Loucy (cell line): ENCODE measurements at regions not wholly inside any gene's neighbourhood (a gene's known extent, or its start where the extent isn't known, plus 50 kb on each side); places are given as distances from the start of the nearest gene placed in this dataset.
A peak's percentile ranks its signal among the peaks of the same experiment; 100 is the strongest.

Experiments used
- H2AFZ ChIP-seq: fragments of 200-600 bp; sonication (generic); 2 replicates; pipeline ENCODE4 v1.6.0; 2016; ENCODE audit warnings: antibody characterized with exemption, mild to moderate bottlenecking, low read length, moderate library complexity
- H3F3A ChIP-seq: fragments of 200-600 bp; 2 replicates; pipeline ENCODE4 v1.6.0; 2016; ENCODE audit warnings: antibody characterized with exemption, low read depth, mild to moderate bottlenecking
- H3K27me3 ChIP-seq: fragments of 200-600 bp; sonication (generic); 2 replicates; pipeline ENCODE4 v1.6.1; 2014; ENCODE audit warnings: low read length, mild to moderate bottlenecking; ENCODE audit not compliant: insufficient read depth, poor library complexity, severe bottlenecking
- H3K36me3 ChIP-seq: fragments of 200-600 bp; sonication (generic); 2 replicates; pipeline ENCODE4 v1.6.1; 2016; ENCODE audit warnings: low read length; ENCODE audit not compliant: insufficient read depth
- H3K4me1 ChIP-seq: fragments of 200-600 bp; sonication (generic); 2 replicates; pipeline ENCODE4 v1.5.1; 2014; ENCODE audit warnings: low read length, mild to moderate bottlenecking; ENCODE audit not compliant: insufficient read depth, poor library complexity, severe bottlenecking
- H3K4me2 ChIP-seq: fragments of 200-600 bp; sonication (generic); 2 replicates; pipeline ENCODE4 v1.6.0; 2014; ENCODE audit warnings: antibody characterized with exemption, low read length, low read depth, mild to moderate bottlenecking; ENCODE audit not compliant: poor library complexity, severe bottlenecking
- H3K4me3 ChIP-seq: fragments of 200-600 bp; sonication (generic); 2 replicates; pipeline ENCODE4 v1.5.1; 2014; ENCODE audit warnings: low read length, mild to moderate bottlenecking, mixed read lengths; ENCODE audit not compliant: poor library complexity, severe bottlenecking
- H3K79me2 ChIP-seq: fragments of 200-600 bp; sonication (generic); 2 replicates; pipeline ENCODE4 v1.6.1; 2014; ENCODE audit warnings: low read length; ENCODE audit not compliant: insufficient read depth
- H3K9ac ChIP-seq: fragments of 200-600 bp; sonication (generic); 2 replicates; pipeline ENCODE4 v1.6.0; 2014; ENCODE audit warnings: mild to moderate bottlenecking, low read depth, low read length, moderate library complexity; ENCODE audit not compliant: poor library complexity, severe bottlenecking
- H3K9me2 ChIP-seq: fragments of 200-600 bp; sonication (generic); replicated peaks from 2 replicates; pipeline ENCODE4 v1.6.1; 2016; ENCODE audit warnings: low read depth, low read length, mixed read lengths
- H3K9me3 ChIP-seq: fragments of 200-600 bp; sonication (generic); 2 replicates; pipeline ENCODE4 v1.6.1; 2014; ENCODE audit warnings: mild to moderate bottlenecking, antibody characterized with exemption, low read length, low read depth; ENCODE audit not compliant: insufficient read depth
- H4K20me1 ChIP-seq: fragments of 200-600 bp; sonication (generic); 2 replicates; pipeline ENCODE4 v1.6.0; 2014; ENCODE audit warnings: antibody characterized with exemption, low read length, mild to moderate bottlenecking; ENCODE audit not compliant: insufficient read depth, poor library complexity, severe bottlenecking
- CTCF ChIP-seq: fragments of 200-600 bp; sonication (generic); conservative IDR thresholded peaks from 2 replicates; pipeline ENCODE4 v1.5.1; 2014; ENCODE audit warnings: mild to moderate bottlenecking, antibody characterized with exemption, low read length
- EZH2phosphoT487 ChIP-seq: fragments of 200-600 bp; IDR thresholded peaks from 2 replicates; pipeline ENCODE4 v1.6.1; 2018; ENCODE audit warnings: antibody characterized with exemption, mild to moderate bottlenecking, moderate library complexity, borderline replicate concordance

GRCh38 chr3:81244231-81244630 is 517.2 kb downstream of the GBE1 start:
- no peak overlapping the region for H3K9ac ChIP-seq
- H3K36me3 ChIP-seq: no peaks in the 10 kb centered on the region
- H3K4me1 ChIP-seq: no peaks in the 10 kb centered on the region
- H3K4me3 ChIP-seq: no peak overlapping the region
- H3K4me2 ChIP-seq: no peak overlapping the region
- no peaks in the 10 kb centered on the region for H3K9me2 ChIP-seq
- no peak overlapping the region for H2AFZ ChIP-seq
- no peaks in the 10 kb centered on the region for H3K9me3 ChIP-seq
- H3K27me3 ChIP-seq: no peaks in the 10 kb centered on the region
- no peak for TF ChIP-seq EZH2phosphoT487
- TF ChIP-seq CTCF: no peak
- H4K20me1 ChIP-seq: no peaks in the 10 kb centered on the region
- H3K79me2 ChIP-seq: no peaks in the 10 kb centered on the region
- no peaks in the 10 kb centered on the region for H3F3A ChIP-seq

GRCh38 chr3:81242871-81243270 is 518.6 kb downstream of the GBE1 start:
- Histone ChIP-seq H3K9me3 (no peaks in the 10 kb centered on the region), H3K27me3 (no peaks in the 10 kb centered on the region), H3K4me1 (no peaks in the 10 kb centered on the region), H3F3A (no peaks in the 10 kb centered on the region), H3K4me3 (no peak overlapping the region), H4K20me1 (no peaks in the 10 kb centered on the region), H3K9ac (no peak overlapping the region), H2AFZ (no peak overlapping the region), H3K9me2 (no peaks in the 10 kb centered on the region), H3K36me3 (no peaks in the 10 kb centered on the region), H3K4me2 (no peak overlapping the region), H3K79me2 (no peaks in the 10 kb centered on the region)
- TF ChIP-seq CTCF: peak; percentile 69
- TF ChIP-seq EZH2phosphoT487: no peak

GRCh38 chr3:81237181-81237580 is 524.3 kb downstream of the GBE1 start:
- no peak overlapping the region for H2AFZ ChIP-seq
- H4K20me1 ChIP-seq: no peaks in the 10 kb centered on the region
- H3K36me3 ChIP-seq: no peaks in the 10 kb centered on the region
- H3K79me2 ChIP-seq: no peaks in the 10 kb centered on the region
- no peak overlapping the region for H3K4me2 ChIP-seq
- no peaks in the 10 kb centered on the region for H3K9me3 ChIP-seq
- TF ChIP-seq EZH2phosphoT487 (no peak), CTCF (0 out of 2 replicates have a peak, but pooled peaks have one; percentile 27)
- no peak overlapping the region for H3K4me3 ChIP-seq
- no peaks in the 10 kb centered on the region for H3K9me2 ChIP-seq
- H3K4me1 ChIP-seq: no peaks in the 10 kb centered on the region
- no peaks in the 10 kb centered on the region for H3K27me3 ChIP-seq
- H3K9ac ChIP-seq: no peak overlapping the region
- no peaks in the 10 kb centered on the region for H3F3A ChIP-seq
